ENCODE measurements at regions not wholly inside any gene's neighbourhood (a gene's known extent, or its start where the extent isn't known, plus 50 kb on each side); places are given as distances from the start of the nearest gene placed in this dataset.

DNA sequence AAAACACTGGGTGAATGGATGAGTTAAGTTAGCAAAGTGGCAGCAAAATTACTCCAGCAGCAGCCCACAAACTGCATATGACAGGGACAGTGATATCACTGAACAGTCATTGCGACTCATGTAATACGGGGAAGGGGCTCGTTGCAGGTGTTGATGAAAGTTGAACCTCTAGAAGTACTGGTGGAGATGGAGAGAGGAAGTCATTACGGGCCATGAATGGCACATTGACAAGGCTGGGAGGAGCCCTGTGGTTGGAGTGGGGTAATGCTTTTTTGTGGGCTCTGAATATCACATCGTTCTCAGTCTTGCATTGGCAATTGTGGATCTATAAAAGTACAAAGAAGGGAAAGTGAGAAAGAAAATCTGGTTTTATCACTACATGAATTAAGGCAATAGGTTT lies 278.1 kb downstream of the ZPLD1 start:
- TF ChIP-seq POLR2A (IDR thresholded peaks at IDR 0.05; ENCODE audit: low read length) (no peak), GATA1 (IDR thresholded peaks at IDR 0.05; ENCODE audit: low read depth, low read length) (no peak)
